Activated naive CD8-positive, alpha-beta T cell treated with anti-CD3 and anti-CD28 coated beads, Interleukin-2, amount 10 ng/mL, durations not matched to agents 7 days and 5 days (primary cell): ENCODE measurements at regions not wholly inside any gene's neighbourhood (a gene's known extent, or its start where the extent isn't known, plus 50 kb on each side); places are given as distances from the start of the nearest gene placed in this dataset.

Experiments used
- ATAC-seq: fragments of 150-1000 bp; cut with Tn5 transposase; one replicate; pipeline ENCODE4 v1.10.0; 2021; ENCODE audit warnings: low read depth, moderate library complexity
- POLR2A ChIA-PET: fragments of 350-600 bp; sonication (Branson Sonifier 250); formaldehyde crosslinking; loops from one replicate; lab custom pipeline; 2021; ENCODE audit warnings: antibody characterized with exemption; lab: Charles Lee
- DNase-seq: peaks from one replicate; pipeline ENCODE4 v3.0.0; 2021
- H3K27ac Mint-ChIP-seq: one replicate; pipeline ENCODE4 v1.8.0; 2022; ENCODE audit warnings: mild to moderate bottlenecking, mixed read lengths
- H3K27me3 Mint-ChIP-seq: one replicate; pipeline ENCODE4 v1.8.0; 2022; ENCODE audit warnings: mild to moderate bottlenecking, moderate library complexity, mixed read lengths
- H3K36me3 Mint-ChIP-seq: one replicate; pipeline ENCODE4 v1.8.0; 2021; ENCODE audit warnings: mild to moderate bottlenecking, mixed read lengths
- H3K4me1 Mint-ChIP-seq: one replicate; pipeline ENCODE4 v1.8.0; 2021; ENCODE audit warnings: mixed read lengths
- H3K4me3 Mint-ChIP-seq: one replicate; pipeline ENCODE4 v1.8.0; 2022; ENCODE audit warnings: mild to moderate bottlenecking, moderate library complexity, mixed read lengths
- H3K9me3 Mint-ChIP-seq: one replicate; pipeline ENCODE4 v1.8.0; 2021; ENCODE audit warnings: mixed read lengths

DNA sequence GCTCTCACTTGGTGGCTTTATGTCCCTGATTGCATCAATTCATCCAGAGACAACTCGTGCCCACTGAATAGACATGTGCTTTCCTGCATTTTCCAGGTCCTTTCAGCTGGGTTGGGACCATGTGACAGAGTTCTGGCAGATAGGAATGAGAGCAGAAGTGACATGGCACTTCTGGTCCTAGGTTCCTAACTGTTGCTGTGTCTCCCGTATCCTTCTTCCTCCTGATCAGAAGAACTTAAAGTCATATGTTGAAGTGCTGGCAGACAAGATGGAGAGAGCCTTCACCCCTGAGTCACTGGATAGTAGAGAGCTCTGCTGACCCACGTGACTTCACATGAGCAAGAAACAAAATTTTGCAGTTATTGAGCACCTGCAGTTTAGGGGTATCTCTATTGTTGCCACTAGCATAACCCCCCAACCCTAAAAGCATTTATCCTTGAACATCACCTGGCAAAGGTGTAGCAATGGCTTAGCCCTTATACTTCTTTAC lies 80.0 kb downstream of the NREP start:
- H3K27ac Mint-ChIP-seq, result no peak overlapping the region
- DNase-seq (no peak), ATAC-seq (no peak)
- no peaks in the 10 kb centered on the region for H3K36me3 Mint-ChIP-seq
- peaks cover 10% of the 10 kb centered on the region for H3K27me3 Mint-ChIP-seq
- H3K4me3 Mint-ChIP-seq, result no peak overlapping the region
- POLR2A ChIA-PET, result no interaction called here
- no peaks in the 10 kb centered on the region for H3K9me3 Mint-ChIP-seq
- H3K4me1 Mint-ChIP-seq, result no peaks in the 10 kb centered on the region

DNA sequence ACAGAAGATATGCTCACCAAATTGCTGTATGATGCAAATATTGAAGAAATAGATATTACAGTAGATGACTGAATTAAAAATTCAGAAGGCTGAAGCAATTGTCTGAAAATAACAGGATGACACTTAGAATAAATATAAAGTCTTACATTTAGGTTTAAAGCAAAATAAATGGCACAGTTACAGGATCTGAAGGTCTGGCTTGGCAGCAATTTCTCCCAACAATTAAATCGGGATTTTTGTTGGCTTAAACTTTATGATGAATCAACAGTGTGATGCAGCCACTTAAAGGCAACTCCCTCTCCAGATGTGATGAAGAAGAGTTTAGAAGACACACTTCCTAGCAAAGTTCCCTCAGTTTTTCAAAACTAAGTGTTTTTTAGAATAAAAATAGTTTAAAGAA lies 80.5 kb downstream of the NREP start:
- no peak for ATAC-seq
- POLR2A ChIA-PET, result no interaction called here
- Mint-ChIP-seq H3K27me3 (peaks cover 10% of the 10 kb centered on the region), H3K4me3 (no peak overlapping the region), H3K36me3 (no peaks in the 10 kb centered on the region), H3K27ac (no peak overlapping the region), H3K4me1 (no peaks in the 10 kb centered on the region), H3K9me3 (no peaks in the 10 kb centered on the region)
- no peak for DNase-seq

DNA sequence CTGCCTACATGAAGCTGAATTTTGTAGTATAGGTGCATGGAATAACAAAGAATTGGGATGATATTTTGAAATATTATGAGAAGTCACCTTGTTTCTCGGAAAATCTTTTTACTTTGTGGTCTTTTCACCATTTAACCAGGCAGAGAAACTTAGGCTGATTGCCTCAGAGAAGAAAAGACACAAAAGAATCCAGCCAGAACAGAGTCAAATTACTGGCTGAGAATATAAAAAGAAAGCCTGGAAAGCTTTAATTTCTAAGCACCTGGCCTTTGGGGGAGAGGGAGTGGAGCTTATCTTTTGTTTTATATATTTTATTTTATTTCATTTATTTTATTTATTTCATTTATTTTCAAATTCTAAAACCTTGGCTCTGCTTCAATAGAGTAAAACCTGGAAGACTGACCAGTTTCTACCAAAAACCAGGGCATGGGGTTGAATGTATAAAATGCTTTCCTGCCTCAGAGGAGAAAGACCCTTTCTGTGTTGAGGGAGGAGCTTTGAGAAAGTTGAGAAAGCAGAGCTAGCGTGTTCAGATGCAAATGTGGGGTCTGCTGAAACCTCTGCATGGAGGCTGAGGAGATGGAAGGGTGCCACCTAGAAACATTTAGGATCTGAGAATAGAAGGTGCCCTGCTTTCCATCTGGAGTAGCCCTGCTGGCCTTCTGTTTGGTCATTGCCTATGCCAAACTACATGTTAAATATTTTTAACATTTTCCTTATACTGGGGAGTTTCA lies 81.6 kb downstream of the NREP start:
- Mint-ChIP-seq H3K27ac (no peak overlapping the region), H3K36me3 (no peaks in the 10 kb centered on the region), H3K4me3 (no peak overlapping the region), H3K9me3 (no peaks in the 10 kb centered on the region), H3K27me3 (peaks cover 10% of the 10 kb centered on the region), H3K4me1 (no peaks in the 10 kb centered on the region)
- DNase-seq (no peak), ATAC-seq (no peak)
- POLR2A ChIA-PET, result no interaction called here

DNA sequence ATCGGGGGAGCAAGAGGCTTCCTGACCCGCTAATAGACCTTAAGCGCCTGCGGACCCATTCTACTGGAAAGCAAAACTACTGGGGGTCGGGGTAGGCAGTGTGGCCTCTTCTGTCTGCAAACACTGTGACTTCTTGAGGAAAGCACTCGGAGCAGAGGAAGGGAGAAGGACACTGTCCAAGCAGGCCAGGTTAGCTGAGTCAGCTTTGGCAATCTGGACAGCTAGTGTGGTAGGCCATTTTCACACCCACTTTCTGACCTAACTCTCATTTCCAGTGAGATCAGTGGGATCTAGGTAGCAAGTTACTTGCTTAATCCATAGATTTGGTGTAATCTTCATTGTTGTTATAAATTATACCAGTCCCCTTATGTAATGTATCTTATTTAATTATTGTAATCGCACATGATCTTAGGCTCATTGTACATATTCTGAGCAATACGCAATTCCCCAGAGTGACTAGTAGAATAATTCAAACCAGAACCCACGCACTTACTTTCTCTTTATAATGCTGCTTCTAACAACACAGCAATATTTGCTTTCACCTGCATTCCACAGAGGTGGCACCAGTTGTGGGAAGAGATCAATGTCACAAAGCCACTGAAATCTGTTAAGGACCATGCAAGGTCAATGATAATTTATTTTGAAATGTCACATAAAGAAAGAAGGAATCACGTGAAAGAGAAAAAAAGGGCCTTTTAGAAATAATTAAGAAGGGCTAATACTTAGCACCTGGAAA lies 82.9 kb downstream of the NREP start:
- Mint-ChIP-seq H3K4me3 (no peak overlapping the region), H3K9me3 (no peaks in the 10 kb centered on the region), H3K27ac (no peak overlapping the region), H3K4me1 (no peaks in the 10 kb centered on the region), H3K36me3 (no peaks in the 10 kb centered on the region), H3K27me3 (peaks cover 8% of the 10 kb centered on the region)
- ATAC-seq (no peak), DNase-seq (no peak)
- POLR2A ChIA-PET, result no interaction called here

DNA sequence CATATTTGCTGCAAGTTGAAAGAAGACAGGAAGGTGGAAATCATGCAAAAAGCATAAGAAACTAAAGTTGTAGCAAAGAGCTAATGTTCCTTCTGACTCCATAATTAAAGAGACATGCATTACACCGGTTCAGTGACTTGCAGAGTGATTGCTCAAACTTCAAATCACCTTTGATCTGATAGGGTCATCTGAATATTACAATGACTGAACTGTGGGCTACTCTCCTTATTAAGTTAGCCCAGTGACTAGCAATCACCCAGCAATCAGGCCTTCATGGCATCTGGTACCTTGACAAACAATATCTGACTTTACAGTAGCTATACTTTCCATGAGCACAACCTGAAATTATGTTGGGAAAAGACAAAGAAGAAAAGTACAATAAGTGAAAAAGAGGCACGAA lies 84.9 kb downstream of the NREP start:
- Mint-ChIP-seq H3K4me3 (no peak overlapping the region), H3K27me3 (peaks cover 6% of the 10 kb centered on the region), H3K9me3 (peaks cover 1% of the 10 kb centered on the region), H3K4me1 (peaks cover 1% of the 10 kb centered on the region), H3K27ac (no peak overlapping the region), H3K36me3 (no peaks in the 10 kb centered on the region)
- ATAC-seq (no peak), DNase-seq (no peak)
- POLR2A ChIA-PET, result no interaction called here

DNA sequence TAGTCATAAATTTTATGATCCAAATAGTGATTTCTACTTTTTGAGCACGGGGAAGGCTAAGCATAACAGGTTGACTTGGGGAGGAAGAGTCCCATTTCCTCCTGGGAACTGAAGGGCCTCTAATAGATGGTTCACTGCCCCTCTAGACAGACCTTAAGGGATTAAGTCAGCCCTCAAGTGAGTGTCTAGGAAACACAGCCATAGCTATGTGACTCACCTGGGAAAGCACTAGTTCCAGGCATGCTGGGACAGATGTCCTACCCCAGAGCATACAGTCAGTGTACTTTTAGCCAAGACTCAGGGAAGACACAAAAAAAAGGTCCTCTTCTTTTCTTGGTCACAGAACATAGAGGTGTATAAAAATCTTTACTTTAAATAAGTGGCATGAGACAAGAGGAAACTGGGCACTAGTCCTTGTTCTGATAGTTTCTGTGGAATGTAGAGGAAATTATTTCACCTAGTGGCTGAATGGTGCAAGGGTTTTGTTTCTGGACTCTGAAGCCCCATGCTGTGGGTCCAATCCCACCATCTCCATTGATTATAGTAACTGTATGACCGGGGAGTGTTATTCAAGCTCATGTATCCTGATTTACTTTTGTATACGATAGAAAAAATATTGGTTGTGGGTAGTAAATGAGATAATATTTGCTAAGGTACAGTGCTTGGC lies 86.0 kb downstream of the NREP start:
- no peaks in the 10 kb centered on the region for H3K36me3 Mint-ChIP-seq
- no peak for ATAC-seq
- no peak for DNase-seq
- POLR2A ChIA-PET, result no interaction called here
- peaks cover 4% of the 10 kb centered on the region for H3K4me1 Mint-ChIP-seq
- H3K27me3 Mint-ChIP-seq, result no peaks in the 10 kb centered on the region
- H3K4me3 Mint-ChIP-seq, result no peak overlapping the region
- H3K27ac Mint-ChIP-seq, result no peak overlapping the region
- H3K9me3 Mint-ChIP-seq, result peaks cover 1% of the 10 kb centered on the region

DNA sequence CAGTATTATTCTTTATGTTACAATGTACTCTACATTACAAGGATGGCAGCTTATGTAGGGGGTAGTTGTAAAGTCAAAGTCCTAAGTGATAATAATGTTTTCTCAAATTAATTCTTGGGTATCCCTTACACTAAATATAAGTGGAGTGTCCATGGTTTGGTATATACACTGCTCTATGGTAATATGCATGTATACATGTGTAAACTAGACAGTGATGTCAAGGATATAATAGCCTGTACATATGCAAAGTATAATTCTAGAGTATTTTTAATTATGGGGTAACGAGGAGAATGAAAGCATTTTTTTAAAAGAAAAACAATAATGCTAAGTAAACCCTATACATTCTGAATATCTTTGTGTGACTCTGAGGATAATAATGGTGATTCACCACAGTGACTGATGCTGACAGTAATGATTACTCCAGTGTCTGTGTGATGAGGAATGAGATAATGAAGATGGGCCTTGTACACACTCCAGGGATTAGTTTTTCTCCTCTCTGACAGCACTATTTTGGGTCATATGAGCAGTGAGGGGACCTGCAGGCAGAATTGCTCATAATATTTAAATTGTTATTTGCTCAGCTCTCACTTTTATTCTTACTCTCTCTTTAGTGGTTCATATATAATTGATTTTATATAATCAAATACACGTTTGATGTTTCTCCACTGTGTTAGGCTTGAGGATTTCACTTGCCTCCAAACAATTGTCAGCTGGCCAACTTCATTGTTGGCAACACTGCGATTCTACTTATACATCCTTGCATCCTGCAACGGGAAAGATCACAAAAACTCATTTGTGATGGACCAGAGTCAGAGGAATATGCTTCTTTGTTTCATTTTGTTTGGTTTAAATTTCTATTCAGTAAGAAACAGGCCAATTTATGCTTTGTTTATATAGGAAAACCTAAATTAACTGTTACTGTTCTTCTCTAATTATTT lies 88.2 kb downstream of the NREP start:
- POLR2A ChIA-PET, result no interaction called here
- H3K9me3 Mint-ChIP-seq, result peaks cover 1% of the 10 kb centered on the region

DNA sequence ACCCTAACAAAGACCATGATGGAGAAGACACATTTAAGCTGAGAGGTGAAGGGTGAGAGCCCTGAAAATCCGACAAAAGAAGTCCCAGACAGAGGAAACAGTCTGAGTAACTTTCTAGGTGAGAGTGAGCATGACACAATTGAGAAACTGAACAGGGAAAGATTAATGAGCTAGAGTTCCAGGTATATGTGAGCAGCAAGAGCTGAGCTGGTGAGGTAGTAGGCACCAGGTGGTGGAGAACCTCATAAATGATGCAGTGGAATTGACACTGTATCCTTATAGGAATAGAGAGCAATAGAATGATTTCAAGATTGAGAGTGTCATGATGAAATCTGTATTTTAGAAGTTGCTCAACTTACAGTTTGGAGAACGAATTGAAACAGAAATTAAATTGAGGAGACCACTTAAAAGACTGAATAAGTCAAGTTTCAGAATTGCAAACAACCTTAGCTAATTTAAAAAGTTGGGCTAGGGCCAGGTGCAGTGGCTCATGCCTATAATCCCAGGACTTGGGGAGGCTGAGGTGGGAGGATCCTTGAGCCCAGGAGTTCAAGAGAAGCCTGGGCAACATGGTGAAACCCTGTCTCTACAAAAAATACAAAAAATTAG lies 89.8 kb downstream of the NREP start:
- Mint-ChIP-seq H3K4me1 (peaks cover 4% of the 10 kb centered on the region), H3K9me3 (peaks cover 1% of the 10 kb centered on the region), H3K36me3 (no peaks in the 10 kb centered on the region), H3K27me3 (no peaks in the 10 kb centered on the region), H3K4me3 (no peak overlapping the region), H3K27ac (no peak overlapping the region)
- POLR2A ChIA-PET, result no interaction called here
- ATAC-seq, result no peak
- no peak for DNase-seq

More for the DNA sequence above, 88.2 kb downstream of the NREP start:
- peaks cover 4% of the 10 kb centered on the region for H3K4me1 Mint-ChIP-seq
- ATAC-seq (no peak), DNase-seq (no peak)
- no peak overlapping the region for H3K27ac Mint-ChIP-seq
- H3K27me3 Mint-ChIP-seq, result no peaks in the 10 kb centered on the region
- H3K4me3 Mint-ChIP-seq, result no peak overlapping the region
- H3K36me3 Mint-ChIP-seq, result no peaks in the 10 kb centered on the region

DNA sequence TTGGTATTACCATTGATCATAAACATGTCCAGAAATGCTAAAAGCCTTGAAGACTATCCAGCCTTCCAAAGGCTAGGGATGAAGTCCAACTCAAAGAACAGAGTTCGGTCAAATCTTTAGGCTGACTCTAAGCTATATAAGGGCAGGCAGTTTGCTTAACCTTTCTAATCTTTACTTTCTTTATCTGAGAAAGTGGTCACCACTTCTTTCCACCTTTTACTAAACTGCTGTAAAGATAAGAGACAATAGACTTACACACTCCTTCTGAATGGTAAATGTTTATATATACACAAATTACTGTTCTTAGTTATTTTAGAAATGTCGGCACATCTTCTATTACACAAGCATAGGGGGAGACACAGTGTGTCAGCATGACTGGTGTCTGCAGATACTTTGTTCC lies 100.4 kb downstream of the NREP start:
- Mint-ChIP-seq H3K27me3 (peaks cover 1% of the 10 kb centered on the region), H3K4me3 (no peak overlapping the region), H3K9me3 (peaks cover 7% of the 10 kb centered on the region), H3K27ac (no peak overlapping the region), H3K36me3 (peaks cover 4% of the 10 kb centered on the region), H3K4me1 (no peaks in the 10 kb centered on the region)
- POLR2A ChIA-PET, result no interaction called here
- ATAC-seq (no peak), DNase-seq (no peak)

DNA sequence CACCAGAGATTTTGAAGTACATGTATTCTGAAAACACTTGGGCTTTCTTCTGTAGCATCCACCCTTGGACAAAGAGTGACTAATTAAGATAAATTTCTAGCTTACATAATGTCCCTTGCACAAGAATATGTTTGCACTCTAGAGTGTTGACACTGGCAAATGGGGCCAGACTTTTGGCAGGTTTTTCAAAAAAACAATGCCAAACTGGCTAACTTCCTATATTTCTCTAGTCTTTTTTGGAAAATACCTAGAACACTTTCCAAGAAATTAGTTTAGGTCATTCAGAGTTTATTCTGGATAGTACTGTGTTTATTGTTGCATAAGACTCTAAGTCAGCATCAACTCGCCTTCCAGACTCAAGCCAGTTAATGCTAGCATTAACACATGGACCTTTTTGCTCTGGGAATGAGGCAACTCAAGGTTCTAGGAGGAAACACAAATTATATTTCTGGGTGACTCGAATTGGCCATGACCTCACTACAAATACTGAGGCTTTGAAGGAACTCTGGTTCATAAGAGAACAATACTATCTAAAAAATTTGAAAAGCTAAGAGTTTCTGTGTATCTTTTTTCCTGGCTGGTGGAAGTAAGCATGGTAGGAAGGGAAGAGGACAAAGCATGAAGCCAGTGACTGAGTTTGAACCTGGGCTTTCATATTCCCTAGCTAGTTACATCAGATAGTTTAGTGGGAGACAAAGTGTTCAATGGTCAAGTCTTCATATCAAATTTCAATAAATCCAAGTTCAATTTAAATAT lies 101.6 kb downstream of the NREP start:
- H3K4me3 Mint-ChIP-seq, result no peak overlapping the region
- H3K27ac Mint-ChIP-seq, result no peak overlapping the region
- ATAC-seq, result no peak
- peaks cover 1% of the 10 kb centered on the region for H3K27me3 Mint-ChIP-seq
- H3K4me1 Mint-ChIP-seq, result no peaks in the 10 kb centered on the region
- POLR2A ChIA-PET, result no interaction called here
- peaks cover under 1% of the 10 kb centered on the region for H3K36me3 Mint-ChIP-seq
- H3K9me3 Mint-ChIP-seq, result peaks cover 2% of the 10 kb centered on the region
- DNase-seq, result no peak

DNA sequence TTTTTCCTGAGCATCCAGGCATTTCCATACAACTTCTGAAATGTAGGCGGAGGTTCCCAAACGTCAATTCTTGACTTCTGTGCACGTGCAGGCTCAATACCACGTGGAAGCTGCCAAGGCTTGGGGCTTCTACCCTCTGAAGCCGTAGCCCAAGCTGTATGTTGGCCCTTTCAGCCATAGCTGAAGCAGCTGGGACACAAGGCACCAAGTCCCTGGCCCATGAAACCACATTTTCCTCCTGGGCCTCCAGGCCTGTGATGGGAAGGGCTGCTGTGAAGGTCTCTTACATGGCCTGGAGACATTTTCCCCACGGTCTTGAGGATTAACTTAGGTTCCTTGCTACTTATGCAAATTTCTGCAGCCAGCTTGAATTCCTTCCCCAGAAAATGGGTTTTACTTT lies 103.6 kb downstream of the NREP start:
- DNase-seq, result no peak
- peaks cover under 1% of the 10 kb centered on the region for H3K27me3 Mint-ChIP-seq
- ATAC-seq, result no peak
- H3K27ac Mint-ChIP-seq, result no peak overlapping the region
- POLR2A ChIA-PET, result no interaction called here
- no peaks in the 10 kb centered on the region for H3K36me3 Mint-ChIP-seq
- H3K4me1 Mint-ChIP-seq, result no peaks in the 10 kb centered on the region
- H3K9me3 Mint-ChIP-seq, result no peaks in the 10 kb centered on the region
- H3K4me3 Mint-ChIP-seq, result no peak overlapping the region

DNA sequence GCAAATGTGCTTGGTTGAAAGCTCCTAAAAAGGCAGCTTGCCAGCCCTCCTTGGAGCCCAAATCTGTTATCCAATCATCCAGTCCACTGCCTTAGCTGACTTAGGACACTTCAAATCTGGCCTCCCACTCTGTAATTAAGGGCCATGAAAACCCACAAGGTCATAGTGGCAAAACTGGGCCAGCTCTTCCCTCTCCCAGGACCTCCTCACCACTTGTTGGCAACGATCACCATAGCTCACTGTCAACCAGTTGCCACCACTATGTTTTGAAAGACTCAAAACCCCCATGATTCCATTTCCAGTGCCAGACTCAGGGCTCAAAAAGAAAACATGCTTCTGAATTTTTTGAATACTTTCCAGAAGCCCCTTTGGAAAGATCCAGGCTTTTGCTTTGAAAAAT lies 107.5 kb downstream of the NREP start:
- no peaks in the 10 kb centered on the region for H3K36me3 Mint-ChIP-seq
- ATAC-seq, result no peak
- DNase-seq, result no peak
- no peak overlapping the region for H3K4me3 Mint-ChIP-seq
- POLR2A ChIA-PET, result no interaction called here
- no peaks in the 10 kb centered on the region for H3K4me1 Mint-ChIP-seq
- H3K27me3 Mint-ChIP-seq, result no peaks in the 10 kb centered on the region
- H3K9me3 Mint-ChIP-seq, result no peaks in the 10 kb centered on the region
- H3K27ac Mint-ChIP-seq, result no peak overlapping the region
